Mesenchymal stem cell (in vitro differentiated cells and primary cell): ENCODE measurements at regions not wholly inside any gene's neighbourhood (a gene's known extent, or its start where the extent isn't known, plus 50 kb on each side); places are given as distances from the start of the nearest gene placed in this dataset.

Experiments used
- DNase-seq: peaks from one replicate; pipeline ENCODE4 v3.0.0-alpha.2; 2013
- H2AFZ ChIP-seq: one replicate; pipeline ENCODE4 v1.6.1; 2013; ENCODE audit warnings: low read depth, mild to moderate bottlenecking, control low read depth, inconsistent platforms, low read length, moderate library complexity
- H2AK5ac ChIP-seq: 2 replicates; pipeline ENCODE4 v1.6.1; 2013; ENCODE audit warnings: low read length, moderate library complexity, mild to moderate bottlenecking, inconsistent platforms; ENCODE audit not compliant: severe bottlenecking
- H2BK120ac ChIP-seq: one replicate; pipeline ENCODE4 v1.6.1; 2013; ENCODE audit warnings: low read depth, mild to moderate bottlenecking, inconsistent platforms, low read length, moderate library complexity
- H2BK12ac ChIP-seq, 2 experiments: one replicate each; pipeline ENCODE4 v1.6.1; 2013; ENCODE audit warnings: inconsistent platforms in 2 of 2, low read length in 2 of 2, mild to moderate bottlenecking in 2 of 2, moderate library complexity in 2 of 2, control low read depth in 1 of 2
- H2BK15ac ChIP-seq: one replicate; pipeline ENCODE4 v1.6.1; 2013; ENCODE audit warnings: mild to moderate bottlenecking, low read depth, inconsistent platforms; ENCODE audit not compliant: poor library complexity, severe bottlenecking
- H2BK5ac ChIP-seq: 2 replicates; pipeline ENCODE4 v1.6.1; 2013; ENCODE audit warnings: low read depth, mild to moderate bottlenecking, low read length, control low read depth, inconsistent platforms; ENCODE audit not compliant: poor library complexity, severe bottlenecking
- H3K14ac ChIP-seq, 2 experiments: one replicate each; pipeline ENCODE4 v1.6.1; 2013; ENCODE audit warnings: inconsistent platforms in 2 of 2, low read length in 2 of 2, control low read depth in 1 of 2, mild to moderate bottlenecking in 1 of 2, moderate library complexity in 1 of 2
- H3K18ac ChIP-seq, 2 experiments: one replicate each; pipeline ENCODE4 v1.6.1; 2013; ENCODE audit warnings: inconsistent platforms in 2 of 2, low read length in 2 of 2, control low read depth in 1 of 2, low read depth in 1 of 2, mild to moderate bottlenecking in 1 of 2
- H3K23ac ChIP-seq, 2 experiments: one replicate each; pipeline ENCODE4 v1.6.1; 2013; ENCODE audit warnings: inconsistent platforms in 2 of 2, low read length in 2 of 2, mild to moderate bottlenecking in 2 of 2, moderate library complexity in 2 of 2, control low read depth in 1 of 2
- H3K27ac ChIP-seq: 2 replicates; pipeline ENCODE4 v1.5.1; 2013; ENCODE audit warnings: mild to moderate bottlenecking, moderate library complexity, low read length, control low read depth, inconsistent platforms; ENCODE audit not compliant: poor library complexity, severe bottlenecking
- H3K27me3 ChIP-seq, 2 experiments: 2 replicates each; pipeline versions ENCODE4 v1.6.1 to v1.7.0; 2013; ENCODE audit warnings: low read length in 2 of 2, mild to moderate bottlenecking in 2 of 2, moderate library complexity in 2 of 2, control low read depth in 1 of 2, inconsistent platforms in 1 of 2; ENCODE audit not compliant: control insufficient read depth in 1 of 2, insufficient read depth in 1 of 2
- H3K36me3 ChIP-seq, 2 experiments: 2 replicates each; pipeline versions ENCODE4 v1.6.1 to v1.7.0; 2013; ENCODE audit warnings: low read length in 2 of 2, control low read depth in 1 of 2, inconsistent platforms in 1 of 2, low read depth in 1 of 2, mild to moderate bottlenecking in 1 of 2; ENCODE audit not compliant: insufficient read depth in 2 of 2, control insufficient read depth in 1 of 2
- H3K4ac ChIP-seq, 2 experiments: one replicate each; pipeline ENCODE4 v1.6.1; 2013; ENCODE audit warnings: inconsistent platforms in 2 of 2, low read length in 2 of 2, mild to moderate bottlenecking in 2 of 2, moderate library complexity in 2 of 2, control low read depth in 1 of 2, low read depth in 1 of 2
- H3K4me1 ChIP-seq: 2 replicates; pipeline ENCODE4 v1.6.1; 2013; ENCODE audit warnings: low read depth, low read length, control low read depth; ENCODE audit not compliant: control insufficient read depth, insufficient read depth
- H3K4me2 ChIP-seq: 2 replicates; pipeline ENCODE4 v1.6.1; 2013; ENCODE audit warnings: low read length, mild to moderate bottlenecking, inconsistent platforms; ENCODE audit not compliant: poor library complexity, severe bottlenecking
- H3K4me3 ChIP-seq, 2 experiments: 2 replicates each; pipeline versions ENCODE4 v1.5.1 to v1.7.0; 2013; ENCODE audit warnings: low read length in 2 of 2, mild to moderate bottlenecking in 2 of 2, control low read depth in 1 of 2, low read depth in 1 of 2; ENCODE audit not compliant: insufficient read depth in 1 of 2
- H3K79me1 ChIP-seq: replicated peaks from 2 replicates; pipeline ENCODE4 v1.6.1; 2013; ENCODE audit warnings: mild to moderate bottlenecking, control low read depth, low read length, inconsistent platforms; ENCODE audit not compliant: poor library complexity, severe bottlenecking
- H3K9ac ChIP-seq: 2 replicates; pipeline ENCODE4 v1.7.0; 2013; ENCODE audit warnings: mild to moderate bottlenecking, low read length, moderate library complexity
- H3K9me3 ChIP-seq: 2 replicates; pipeline ENCODE4 v1.7.0; 2013; ENCODE audit warnings: mild to moderate bottlenecking, low read length; ENCODE audit not compliant: control insufficient read depth
- H4K8ac ChIP-seq: one replicate; pipeline ENCODE4 v1.6.1; 2013; ENCODE audit warnings: inconsistent platforms, mild to moderate bottlenecking, low read length, moderate library complexity
- H4K91ac ChIP-seq: one replicate; pipeline ENCODE4 v1.6.1; 2013; ENCODE audit warnings: mild to moderate bottlenecking, low read length, inconsistent platforms
- WGBS: methylation state at CpG from one replicate; pipeline ENCODE4 v1.1.7; 2013; ENCODE audit warnings: mixed read lengths; 5-methylcytosine and 5-hydroxymethylcytosine counted together

DNA sequence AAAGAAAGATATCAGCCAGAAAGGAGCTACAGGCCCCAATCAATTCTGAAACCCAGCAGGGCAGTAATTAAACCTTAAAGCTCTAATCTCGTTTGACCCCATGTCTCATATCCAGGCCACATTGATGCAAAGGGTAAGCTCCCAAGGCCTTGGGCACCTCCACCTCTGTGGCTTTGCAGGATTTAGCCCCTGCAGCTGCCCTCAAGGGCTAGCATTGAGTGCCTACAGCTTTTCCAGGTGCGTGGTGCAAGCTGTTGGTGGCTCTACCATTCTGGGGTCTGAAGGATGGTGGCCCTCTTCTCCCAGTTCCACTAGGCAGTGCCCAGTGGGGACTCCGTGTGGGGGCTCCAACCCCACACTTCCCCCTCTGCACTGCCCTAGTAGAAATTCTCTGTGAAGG is 429.9 kb downstream of the NPHP4 start:
- H3K27me3 ChIP-seq = no peaks in the 10 kb centered on the region
- H3K4me3 ChIP-seq = no peak overlapping the region
- no peak overlapping the region for H3K23ac ChIP-seq
- H4K8ac ChIP-seq = no peak overlapping the region
- H3K4me1 ChIP-seq = no peaks in the 10 kb centered on the region
- H2BK5ac ChIP-seq = no peak overlapping the region
- H2BK12ac ChIP-seq = no peak overlapping the region
- no peak overlapping the region for H2AFZ ChIP-seq
- WGBS = 37% methylated on average over 3 of the region's 3 CpGs
- H3K18ac ChIP-seq = no peak overlapping the region
- H4K91ac ChIP-seq = no peak overlapping the region
- DNase-seq = no peak
- H2BK15ac ChIP-seq = no peak overlapping the region
- no peaks in the 10 kb centered on the region for H3K79me1 ChIP-seq
- H3K27ac ChIP-seq = no peak overlapping the region
- H3K9me3 ChIP-seq = peaks cover 4% of the 10 kb centered on the region
- H3K36me3 ChIP-seq = no peaks in the 10 kb centered on the region
- H2AK5ac ChIP-seq = no peak overlapping the region
- H3K9ac ChIP-seq = no peak overlapping the region
- no peak overlapping the region for H2BK120ac ChIP-seq
- H3K14ac ChIP-seq = no peak overlapping the region
- no peak overlapping the region for H3K4me2 ChIP-seq
- no peak overlapping the region for H3K4ac ChIP-seq

DNA sequence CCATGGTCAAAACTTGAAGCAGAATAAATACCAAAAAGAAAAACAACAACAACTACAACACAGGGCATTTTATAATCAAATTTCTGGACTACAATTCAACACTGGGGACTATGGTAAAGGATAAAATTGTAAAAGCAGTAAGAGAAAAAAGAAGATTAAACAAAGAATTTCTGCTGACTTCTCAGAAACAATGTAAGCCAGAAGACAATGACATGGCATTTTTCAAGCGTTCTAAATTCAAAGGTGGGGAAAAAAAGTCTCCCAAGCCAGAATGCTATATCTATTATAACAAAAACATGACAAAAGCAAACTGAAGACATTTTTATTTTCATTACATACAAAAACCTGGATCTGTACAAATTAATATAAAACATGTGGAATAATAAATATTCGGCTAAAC is 433.1 kb downstream of the NPHP4 start:
- no peak overlapping the region for H2AFZ ChIP-seq
- H3K18ac ChIP-seq = no peak overlapping the region
- H3K14ac ChIP-seq = no peak overlapping the region
- H4K91ac ChIP-seq = no peak overlapping the region
- H3K4me3 ChIP-seq = no peak overlapping the region
- H3K4me1 ChIP-seq = no peaks in the 10 kb centered on the region
- no peak overlapping the region for H3K4ac ChIP-seq
- no peak for DNase-seq
- no peak overlapping the region for H2BK5ac ChIP-seq
- H3K79me1 ChIP-seq = no peaks in the 10 kb centered on the region
- no peak overlapping the region for H4K8ac ChIP-seq
- no peak overlapping the region for H2AK5ac ChIP-seq
- no peaks in the 10 kb centered on the region for H3K27me3 ChIP-seq
- no peak overlapping the region for H3K4me2 ChIP-seq
- WGBS = 60% methylated on average over 1 of the region's 2 CpGs
- no peak overlapping the region for H3K27ac ChIP-seq
- H3K9me3 ChIP-seq = peaks cover 4% of the 10 kb centered on the region
- no peak overlapping the region for H3K9ac ChIP-seq
- H2BK120ac ChIP-seq = no peak overlapping the region
- H2BK15ac ChIP-seq = no peak overlapping the region
- no peaks in the 10 kb centered on the region for H3K36me3 ChIP-seq
- H2BK12ac ChIP-seq = no peak overlapping the region
- no peak overlapping the region for H3K23ac ChIP-seq

GRCh38 chr1:5555853-5556252 is 436.4 kb downstream of the NPHP4 start:
- Histone ChIP-seq H3K27me3 (no peaks in the 10 kb centered on the region), H2AFZ (no peak overlapping the region), H3K4ac (no peak overlapping the region), H3K9ac (no peak overlapping the region), H4K8ac (no peak overlapping the region), H3K4me3 (no peak overlapping the region), H3K23ac (no peak overlapping the region), H2BK15ac (no peak overlapping the region), H2BK120ac (no peak overlapping the region), H3K4me2 (no peak overlapping the region), H2BK5ac (no peak overlapping the region), H2AK5ac (no peak overlapping the region), H2BK12ac (no peak overlapping the region), H3K36me3 (no peaks in the 10 kb centered on the region), H3K18ac (no peak overlapping the region), H3K4me1 (peaks cover 2% of the 10 kb centered on the region), H3K79me1 (no peaks in the 10 kb centered on the region), H3K9me3 (peaks cover 4% of the 10 kb centered on the region), H4K91ac (no peak overlapping the region), H3K27ac (no peak overlapping the region), H3K14ac (no peak overlapping the region)
- no peak for DNase-seq
- 95% methylated on average over 8 of the region's 9 CpGs for WGBS

DNA sequence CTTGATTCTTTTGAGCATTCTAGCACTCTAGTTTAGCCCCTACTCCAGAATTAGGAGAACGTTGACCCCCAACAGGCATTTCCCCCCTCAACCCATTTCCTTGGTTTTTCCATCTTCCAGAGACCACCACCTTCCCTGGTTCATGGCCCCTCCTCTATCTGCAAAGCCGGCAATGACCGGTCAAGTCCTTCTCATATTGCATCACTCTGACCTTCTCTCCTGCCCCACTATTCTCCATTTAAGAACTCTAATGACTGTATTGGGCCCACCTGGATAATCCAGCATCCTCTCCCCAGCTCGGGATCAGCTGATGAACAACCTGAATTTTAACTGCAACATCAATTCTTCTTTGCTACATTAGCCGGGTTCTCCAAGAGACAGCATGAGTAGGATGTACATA is 437.4 kb downstream of the NPHP4 start:
- H3K4me3 ChIP-seq = no peak overlapping the region
- no peak overlapping the region for H2AK5ac ChIP-seq
- peaks cover 6% of the 10 kb centered on the region for H3K9me3 ChIP-seq
- H3K79me1 ChIP-seq = no peaks in the 10 kb centered on the region
- no peak overlapping the region for H2BK120ac ChIP-seq
- no peak for DNase-seq
- no peak overlapping the region for H3K9ac ChIP-seq
- H2AFZ ChIP-seq = no peak overlapping the region
- H2BK15ac ChIP-seq = no peak overlapping the region
- no peak overlapping the region for H3K27ac ChIP-seq
- H2BK12ac ChIP-seq = no peak overlapping the region
- no peaks in the 10 kb centered on the region for H3K36me3 ChIP-seq
- no peaks in the 10 kb centered on the region for H3K27me3 ChIP-seq
- no peak overlapping the region for H4K91ac ChIP-seq
- H3K23ac ChIP-seq = no peak overlapping the region
- H3K4ac ChIP-seq = no peak overlapping the region
- no peak overlapping the region for H3K14ac ChIP-seq
- no peak overlapping the region for H3K4me2 ChIP-seq
- 66% methylated on average over 5 of the region's 5 CpGs for WGBS
- H2BK5ac ChIP-seq = no peak overlapping the region
- H3K4me1 ChIP-seq = peaks cover 2% of the 10 kb centered on the region
- no peak overlapping the region for H3K18ac ChIP-seq
- H4K8ac ChIP-seq = no peak overlapping the region
